Peyer's patch (tissue), 4 donors: ENCODE measurements at regions not wholly inside any gene's neighbourhood (a gene's known extent, or its start where the extent isn't known, plus 50 kb on each side); places are given as distances from the start of the nearest gene placed in this dataset.
"Not testable (repeated sequence)": the region's sequence is repeated elsewhere in the genome, so short reads cannot be mapped to it uniquely, and the experiment has no call there.

Experiments used
- DNase-seq, 3 donors: peaks; one replicate each; pipeline ENCODE4 v3.0.0-alpha.2; 2017 to 2019
- H3K27ac ChIP-seq, 4 donors: fragments of 200-600 bp; sonication (generic); one replicate each; pipeline ENCODE4 v1.5.1; 2016 to 2019
- H3K27me3 ChIP-seq, 2 donors: fragments of 200-600 bp; sonication (generic); one replicate each; pipeline ENCODE4 v1.5.1; 2019
- H3K36me3 ChIP-seq, 3 donors: fragments of 200-600 bp; sonication (generic); one replicate each; pipeline ENCODE4 v1.5.1; 2016 to 2019
- H3K4me1 ChIP-seq, 4 donors: fragments of 200-600 bp; sonication (generic); one replicate each; pipeline ENCODE4 v1.5.1; 2016 to 2019
- H3K4me3 ChIP-seq, 4 donors: fragments of 200-600 bp; sonication (generic); 1 replicate in 3 of 4; 2 replicates in 1 of 4; pipeline ENCODE4 v1.5.1; 2016 to 2019; ENCODE audit warnings: mild to moderate bottlenecking in 1 of 4
- H3K9me3 ChIP-seq, 4 donors: fragments of 200-600 bp; sonication (generic); one replicate each; pipeline ENCODE4 v1.5.1; 2016 to 2019; ENCODE audit warnings: mild to moderate bottlenecking in 1 of 4
- CTCF ChIP-seq, 6 experiments: fragments of 450-650 bp in 4 of 6; fragments of 200-600 bp in 2 of 6; sonication (generic) in 1 of 6; IDR thresholded peaks; one replicate each; pipeline ENCODE4 v1.5.1; 2017 to 2019; ENCODE audit warnings: antibody characterized with exemption in 6 of 6, mild to moderate bottlenecking in 3 of 6, moderate library complexity in 1 of 6
- POLR2A ChIP-seq, 2 donors: fragments of 450-650 bp; IDR thresholded peaks; one replicate each; pipeline ENCODE4 v1.5.1; 2017; ENCODE audit warnings: antibody characterized with exemption in 2 of 2, mild to moderate bottlenecking in 2 of 2, moderate library complexity in 2 of 2

- TF ChIP-seq POLR2A (IDR thresholded peaks at IDR 0.05) = no peak
- no peak for TF ChIP-seq CTCF (IDR thresholded peaks at IDR 0.05)
- Histone ChIP-seq H3K36me3 (no peaks in the 10 kb centered on the region), H3K9me3 (no peaks in the 10 kb centered on the region), H3K27ac (no peak overlapping the region), H3K4me3 (no peak overlapping the region), H3K27me3 (no peaks in the 10 kb centered on the region), H3K4me1 (no peaks in the 10 kb centered on the region)
- DNase-seq = no peak
Measured at GRCh38 chrX:146921204-146921603, 106.7 kb upstream of the CXorf51A start.

GRCh38 chrX:146907391-146908240 is 93.1 kb upstream of the CXorf51A start:
- Histone ChIP-seq H3K27me3 (no peaks in the 10 kb centered on the region), H3K9me3 (peaks cover 0 to 3% (median 0%) of the 10 kb centered on the region in 4 donors), H3K27ac (no peak overlapping the region), H3K4me1 (no peaks in the 10 kb centered on the region), H3K4me3 (no peak overlapping the region), H3K36me3 (no peaks in the 10 kb centered on the region)
- DNase-seq = no peak
- TF ChIP-seq POLR2A (IDR thresholded peaks at IDR 0.05) = no peak
- no peak for TF ChIP-seq CTCF (IDR thresholded peaks at IDR 0.05)

GRCh38 chrX:146906166-146906565 is 91.6 kb upstream of the CXorf51A start:
- H3K4me3 ChIP-seq = no peak overlapping the region
- H3K9me3 ChIP-seq = peaks cover 0 to 3% (median 0%) of the 10 kb centered on the region in 4 donors
- TF ChIP-seq POLR2A (IDR thresholded peaks at IDR 0.05) (no peak), CTCF (IDR thresholded peaks at IDR 0.05) (no peak)
- DNase-seq = no peak
- H3K27me3 ChIP-seq = no peaks in the 10 kb centered on the region
- H3K4me1 ChIP-seq = no peaks in the 10 kb centered on the region
- H3K27ac ChIP-seq = no peak overlapping the region
- no peaks in the 10 kb centered on the region for H3K36me3 ChIP-seq

- Histone ChIP-seq H3K4me3 (no peak overlapping the region), H3K9me3 (no peaks in the 10 kb centered on the region), H3K27me3 (no peaks in the 10 kb centered on the region), H3K36me3 (no peaks in the 10 kb centered on the region), H3K27ac (no peak overlapping the region), H3K4me1 (no peaks in the 10 kb centered on the region)
- TF ChIP-seq CTCF (IDR thresholded peaks at IDR 0.05) (peak in 2 of 6 experiments; percentile 18 to 28), POLR2A (IDR thresholded peaks at IDR 0.05) (no peak)
- DNase-seq = no peak
Measured at GRCh38 chrX:146887020-146887419, 72.5 kb upstream of the CXorf51A start.

- Histone ChIP-seq H3K9me3 (no peaks in the 10 kb centered on the region), H3K27me3 (no peaks in the 10 kb centered on the region), H3K4me3 (no peak overlapping the region), H3K4me1 (no peaks in the 10 kb centered on the region), H3K27ac (no peak overlapping the region), H3K36me3 (no peaks in the 10 kb centered on the region)
- TF ChIP-seq POLR2A (IDR thresholded peaks at IDR 0.05) (no peak), CTCF (IDR thresholded peaks at IDR 0.05) (no peak)
- no peak for DNase-seq
Measured at GRCh38 chrX:146881521-146881920, 67.0 kb upstream of the CXorf51A start.

GRCh38 chrX:146866846-146867245 is 52.3 kb upstream of the CXorf51A start:
- H3K4me3 ChIP-seq, H3K27me3 ChIP-seq, H3K4me1 ChIP-seq, H3K9me3 ChIP-seq, DNase-seq, H3K27ac ChIP-seq, H3K36me3 ChIP-seq: not testable (repeated sequence)

- DNase-seq, H3K4me1 ChIP-seq, H3K27me3 ChIP-seq, H3K27ac ChIP-seq, H3K9me3 ChIP-seq, H3K36me3 ChIP-seq, H3K4me3 ChIP-seq: not testable (repeated sequence)
Measured at GRCh38 chrX:146865734-146866133, 51.2 kb upstream of the CXorf51A start.
